Caco-2 (cell line): ENCODE measurements at regions not wholly inside any gene's neighbourhood (a gene's known extent, or its start where the extent isn't known, plus 50 kb on each side); places are given as distances from the start of the nearest gene placed in this dataset.

Source experiments
- BruUV-seq: library from RNA; stranded (reverse); fragments of 400-500 nt; replicated peaks from 2 replicates; lab custom pipeline; 2021; lab: Mats Ljungman, UMichigan
- CTCF ChIA-PET: fragments of 300-600 bp; sonication (Branson Sonifier 250); formaldehyde crosslinking; loops from one replicate; lab custom pipeline; 2022; ENCODE audit warnings: antibody characterized with exemption; lab: Charles Lee
- POLR2A ChIA-PET: fragments of 300-600 bp; sonication (Branson Sonifier 250); formaldehyde crosslinking; loops from one replicate; lab custom pipeline; 2022; ENCODE audit warnings: antibody characterized with exemption; lab: Charles Lee
- DNase-seq, 2 experiments: peaks; one replicate each; pipeline versions ENCODE4 v3.0.0 to v3.0.0-alpha.2; 2020 to 2022
- H3K27me3 ChIP-seq: replicated peaks from 2 replicates; pipeline ENCODE4 v1.6.0; 2011; ENCODE audit warnings: low read length; ENCODE audit not compliant: control insufficient read depth, insufficient read depth
- H3K36me3 ChIP-seq: 2 replicates; pipeline ENCODE4 v1.5.1; 2011; ENCODE audit warnings: low read length; ENCODE audit not compliant: control insufficient read depth, insufficient read depth
- H3K4me1 ChIP-seq: fragments of 250-450 bp; sonication (Bioruptor Pico); 2 replicates; pipeline ENCODE4 v1.5.1; 2020; ENCODE audit warnings: mild to moderate bottlenecking
- H3K4me3 ChIP-seq: 2 replicates; pipeline ENCODE4 v1.5.1; 2011; ENCODE audit warnings: low read depth, mild to moderate bottlenecking, control low read depth, low read length
- H3K9me3 ChIP-seq: fragments of 250-450 bp; sonication (Bioruptor Pico); 2 replicates; pipeline ENCODE4 v1.5.1; 2020; ENCODE audit warnings: mild to moderate bottlenecking, moderate library complexity
- H3K27ac Mint-ChIP-seq: one replicate; pipeline ENCODE4 v1.8.0; 2022; ENCODE audit warnings: mixed read lengths; ENCODE audit not compliant: unreplicated experiment
- H3K27me3 Mint-ChIP-seq: one replicate; pipeline ENCODE4 v1.8.0; 2022; ENCODE audit warnings: mixed read lengths; ENCODE audit not compliant: insufficient read depth, unreplicated experiment
- H3K36me3 Mint-ChIP-seq: one replicate; pipeline ENCODE4 v1.8.0; 2022; ENCODE audit warnings: mild to moderate bottlenecking, mixed read lengths; ENCODE audit not compliant: insufficient read depth, unreplicated experiment
- H3K4me1 Mint-ChIP-seq: one replicate; pipeline ENCODE4 v1.8.0; 2022; ENCODE audit warnings: low read depth, mixed read lengths; ENCODE audit not compliant: unreplicated experiment
- H3K4me3 Mint-ChIP-seq: one replicate; pipeline ENCODE4 v1.8.0; 2022; ENCODE audit warnings: mild to moderate bottlenecking, moderate library complexity, mixed read lengths; ENCODE audit not compliant: unreplicated experiment
- H3K9me3 Mint-ChIP-seq: one replicate; pipeline ENCODE4 v1.8.0; 2022; ENCODE audit warnings: mixed read lengths; ENCODE audit not compliant: unreplicated experiment
- CTCF ChIP-seq, 2 experiments: fragments of 200-600 bp in 1 of 2; IDR thresholded peaks; 1 replicate in 1 of 2; 2 replicates in 1 of 2; pipeline versions ENCODE4 v1.5.1 to v1.8.0; 2011 to 2022; ENCODE audit warnings: antibody characterized with exemption in 1 of 2, control low read depth in 1 of 2, inconsistent platforms in 1 of 2, low read depth in 1 of 2, low read length in 1 of 2, mild to moderate bottlenecking in 1 of 2, moderate library complexity in 1 of 2; ENCODE audit not compliant: insufficient read depth in 1 of 2, severe bottlenecking in 1 of 2, unreplicated experiment in 1 of 2
- intact Hi-C: fragments of 100-400 bp; cut with micrococcal nuclease; formaldehyde crosslinking; loops from one replicate; pipeline ENCODE4 v1.10.0; 2022; ENCODE audit not compliant: unreplicated experiment

GRCh38 chr21:38145104-38145503, 111.7 kb upstream of the KCNJ15 start:
- DNase-seq, result no peak
- Histone ChIP-seq H3K27me3 (no peaks in the 10 kb centered on the region), H3K4me3 (no peak overlapping the region), H3K9me3 (0 out of 2 replicates have a peak, but pooled peaks cover 4% of the 10 kb centered on the region), H3K4me1 (peaks cover 1% of the 10 kb centered on the region; the same call in 1 of the 2 replicates), H3K36me3 (no peaks in the 10 kb centered on the region)
- peaks cover 12% of the 10 kb centered on the region for H3K9me3 Mint-ChIP-seq
- no peaks in the 10 kb centered on the region for H3K36me3 Mint-ChIP-seq
- peaks cover 1% of the 10 kb centered on the region for H3K4me1 Mint-ChIP-seq
- no peak for TF ChIP-seq CTCF (IDR thresholded peaks at IDR 0.05; ENCODE audit: insufficient read depth in 1 of 2, low read depth in 1 of 2, low read length in 1 of 2, severe bottlenecking in 1 of 2, unreplicated experiment in 1 of 2)
- intact Hi-C loops, result no loop called here
- no TSS peak for BruUV-seq
- CTCF ChIA-PET, result no interaction called here
- POLR2A ChIA-PET, result no interaction called here
- H3K27ac Mint-ChIP-seq, result no peak overlapping the region
- H3K27me3 Mint-ChIP-seq, result peaks cover 4% of the 10 kb centered on the region
- no peak overlapping the region for H3K4me3 Mint-ChIP-seq

- no TSS peak for BruUV-seq
- Histone ChIP-seq H3K27me3 (no peaks in the 10 kb centered on the region), H3K4me3 (no peak overlapping the region), H3K9me3 (no peaks in the 10 kb centered on the region), H3K36me3 (no peaks in the 10 kb centered on the region), H3K4me1 (no peaks in the 10 kb centered on the region)
- Mint-ChIP-seq H3K9me3 (peaks cover 9% of the 10 kb centered on the region), H3K4me3 (no peak overlapping the region), H3K36me3 (no peaks in the 10 kb centered on the region), H3K27ac (no peak overlapping the region), H3K4me1 (no peaks in the 10 kb centered on the region), H3K27me3 (peaks cover 14% of the 10 kb centered on the region)
- no peak for TF ChIP-seq CTCF (IDR thresholded peaks at IDR 0.05; ENCODE audit: insufficient read depth in 1 of 2, low read depth in 1 of 2, low read length in 1 of 2, severe bottlenecking in 1 of 2, unreplicated experiment in 1 of 2)
- ChIA-PET POLR2A (no interaction called here), CTCF (interaction anchor here (0.6 kb wide), 1 partner anchor 1240 kb away, joined by 8 read pairs; no protein-coding TSS in a partner anchor)
- intact Hi-C loops, result no loop called here
- no peak for DNase-seq
These were observed 109.4 kb upstream of the KCNJ15 start for GRCh38 chr21:38147391-38147790.

GRCh38 chr21:38148046-38148445, 108.7 kb upstream of the KCNJ15 start:
- ChIA-PET POLR2A (no interaction called here), CTCF (no interaction called here)
- no peaks in the 10 kb centered on the region for H3K4me1 ChIP-seq
- Mint-ChIP-seq H3K9me3 (peaks cover 9% of the 10 kb centered on the region), H3K27ac (no peak overlapping the region), H3K4me3 (no peak overlapping the region), H3K27me3 (peaks cover 14% of the 10 kb centered on the region), H3K4me1 (no peaks in the 10 kb centered on the region), H3K36me3 (no peaks in the 10 kb centered on the region)
- no peaks in the 10 kb centered on the region for H3K9me3 ChIP-seq
- H3K27me3 ChIP-seq, result no peaks in the 10 kb centered on the region
- no peak overlapping the region for H3K4me3 ChIP-seq
- TF ChIP-seq CTCF (IDR thresholded peaks at IDR 0.05; ENCODE audit: insufficient read depth in 1 of 2, low read depth in 1 of 2, low read length in 1 of 2, severe bottlenecking in 1 of 2, unreplicated experiment in 1 of 2), result no peak
- BruUV-seq, result no TSS peak
- intact Hi-C loops, result no loop called here
- no peaks in the 10 kb centered on the region for H3K36me3 ChIP-seq
- no peak for DNase-seq
